ENCODE measurements at regions not wholly inside any gene's neighbourhood (a gene's known extent, or its start where the extent isn't known, plus 50 kb on each side); places are given as distances from the start of the nearest gene placed in this dataset.

GRCh38 chr13:50757008-50757407 lies 86.5 kb downstream of the DLEU7 start:
- H3K36me3 Mint-ChIP-seq (ENCODE audit: insufficient read depth, unreplicated experiment) = no peaks in the 10 kb centered on the region
- H3K27me3 Mint-ChIP-seq (ENCODE audit: insufficient read depth, unreplicated experiment) = no peaks in the 10 kb centered on the region
- ChIA-PET CTCF (interaction anchor here (0.6 to 1.6 kb wide), 4 partner anchors 17 to 675 kb away, joined by 3 to 4 read pairs (median 4); no protein-coding TSS in a partner anchor), POLR2A (interaction anchor here (0.6 to 2.0 kb wide), 5 partner anchors 25 to 855 kb away, joined by 3 to 26 read pairs (median 5); no protein-coding TSS in a partner anchor)
- TF ChIP-seq, protein P1, sequence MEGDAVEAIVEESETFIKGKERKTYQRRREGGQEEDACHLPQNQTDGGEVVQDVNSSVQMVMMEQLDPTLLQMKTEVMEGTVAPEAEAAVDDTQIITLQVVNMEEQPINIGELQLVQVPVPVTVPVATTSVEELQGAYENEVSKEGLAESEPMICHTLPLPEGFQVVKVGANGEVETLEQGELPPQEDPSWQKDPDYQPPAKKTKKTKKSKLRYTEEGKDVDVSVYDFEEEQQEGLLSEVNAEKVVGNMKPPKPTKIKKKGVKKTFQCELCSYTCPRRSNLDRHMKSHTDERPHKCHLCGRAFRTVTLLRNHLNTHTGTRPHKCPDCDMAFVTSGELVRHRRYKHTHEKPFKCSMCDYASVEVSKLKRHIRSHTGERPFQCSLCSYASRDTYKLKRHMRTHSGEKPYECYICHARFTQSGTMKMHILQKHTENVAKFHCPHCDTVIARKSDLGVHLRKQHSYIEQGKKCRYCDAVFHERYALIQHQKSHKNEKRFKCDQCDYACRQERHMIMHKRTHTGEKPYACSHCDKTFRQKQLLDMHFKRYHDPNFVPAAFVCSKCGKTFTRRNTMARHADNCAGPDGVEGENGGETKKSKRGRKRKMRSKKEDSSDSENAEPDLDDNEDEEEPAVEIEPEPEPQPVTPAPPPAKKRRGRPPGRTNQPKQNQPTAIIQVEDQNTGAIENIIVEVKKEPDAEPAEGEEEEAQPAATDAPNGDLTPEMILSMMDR (IDR thresholded peaks at IDR 0.05; ENCODE audit: unreplicated experiment) = no peak
- BruUV-seq (replicated peaks) = no TSS peak
- H3K9me3 Mint-ChIP-seq (ENCODE audit: unreplicated experiment) = peaks cover 2% of the 10 kb centered on the region
- H3K27ac Mint-ChIP-seq (ENCODE audit: low read depth, unreplicated experiment) = peak overlapping the region; percentile 88
- intact Hi-C loops (cut with micrococcal nuclease) = loop anchor here (2.0 kb wide), 1 partner anchor 24 kb away; no protein-coding TSS in a partner anchor
- peaks cover 8% of the 10 kb centered on the region for H3K4me1 Mint-ChIP-seq (ENCODE audit: insufficient read depth, unreplicated experiment)
- peak; percentile 25 for DNase-seq (ENCODE audit: unreplicated experiment)
- peak overlapping the region; percentile 27 for H3K4me3 Mint-ChIP-seq (ENCODE audit: unreplicated experiment)

GRCh38 chr13:50758796-50759195 lies 84.7 kb downstream of the DLEU7 start:
- Mint-ChIP-seq H3K9me3 (ENCODE audit: unreplicated experiment) (no peaks in the 10 kb centered on the region), H3K27ac (ENCODE audit: low read depth, unreplicated experiment) (no peak overlapping the region), H3K4me1 (ENCODE audit: insufficient read depth, unreplicated experiment) (peaks cover 8% of the 10 kb centered on the region), H3K4me3 (ENCODE audit: unreplicated experiment) (no peak overlapping the region), H3K36me3 (ENCODE audit: insufficient read depth, unreplicated experiment) (no peaks in the 10 kb centered on the region), H3K27me3 (ENCODE audit: insufficient read depth, unreplicated experiment) (no peaks in the 10 kb centered on the region)
- BruUV-seq (replicated peaks) = no TSS peak
- intact Hi-C loops (cut with micrococcal nuclease) = no loop called here
- POLR2A ChIA-PET = interaction anchor here (1.2 kb wide), 1 partner anchor 27 kb away, joined by 4 read pairs; no protein-coding TSS in a partner anchor
- DNase-seq (ENCODE audit: unreplicated experiment) = no peak
- TF ChIP-seq, protein P1 (IDR thresholded peaks at IDR 0.05; ENCODE audit: unreplicated experiment) = no peak
- CTCF ChIA-PET = no interaction called here

- Mint-ChIP-seq H3K27me3 (ENCODE audit: insufficient read depth, unreplicated experiment) (peaks cover 11% of the 10 kb centered on the region), H3K27ac (ENCODE audit: low read depth, unreplicated experiment) (no peak overlapping the region), H3K9me3 (ENCODE audit: unreplicated experiment) (no peaks in the 10 kb centered on the region), H3K36me3 (ENCODE audit: insufficient read depth, unreplicated experiment) (no peaks in the 10 kb centered on the region), H3K4me1 (ENCODE audit: insufficient read depth, unreplicated experiment) (peaks cover 8% of the 10 kb centered on the region), H3K4me3 (ENCODE audit: unreplicated experiment) (no peak overlapping the region)
- CTCF ChIA-PET = no interaction called here
- TF ChIP-seq, protein P1 (IDR thresholded peaks at IDR 0.05; ENCODE audit: unreplicated experiment) = no peak
- no TSS peak for BruUV-seq (replicated peaks)
- no peak for DNase-seq (ENCODE audit: unreplicated experiment)
- intact Hi-C loops (cut with micrococcal nuclease) = no loop called here
- POLR2A ChIA-PET = no interaction called here
Observed at GRCh38 chr13:50760751-50761150, 82.7 kb downstream of the DLEU7 start.

- CTCF ChIA-PET = interaction anchor here (0.7 kb wide), 1 partner anchor 214 kb away, joined by 4 read pairs; no protein-coding TSS in a partner anchor
- intact Hi-C loops (cut with micrococcal nuclease) = no loop called here
Observed at GRCh38 chr13:50761406-50761805, 82.1 kb downstream of the DLEU7 start.

More at GRCh38 chr13:50761406-50761805, 82.1 kb downstream of the DLEU7 start:
- DNase-seq (ENCODE audit: unreplicated experiment) = no peak
- TF ChIP-seq, protein P1 (IDR thresholded peaks at IDR 0.05; ENCODE audit: unreplicated experiment) = no peak
- POLR2A ChIA-PET = no interaction called here
- Mint-ChIP-seq H3K36me3 (ENCODE audit: insufficient read depth, unreplicated experiment) (no peaks in the 10 kb centered on the region), H3K27me3 (ENCODE audit: insufficient read depth, unreplicated experiment) (peaks cover 12% of the 10 kb centered on the region), H3K9me3 (ENCODE audit: unreplicated experiment) (no peaks in the 10 kb centered on the region), H3K27ac (ENCODE audit: low read depth, unreplicated experiment) (no peak overlapping the region), H3K4me1 (ENCODE audit: insufficient read depth, unreplicated experiment) (peaks cover 8% of the 10 kb centered on the region), H3K4me3 (ENCODE audit: unreplicated experiment) (no peak overlapping the region)
- no TSS peak for BruUV-seq (replicated peaks)
